Cerebellar nuclear complex (tissue), 1 donor: ENCODE measurements at regions not wholly inside any gene's neighbourhood (a gene's known extent, or its start where the extent isn't known, plus 50 kb on each side); places are given as distances from the start of the nearest gene placed in this dataset.

Experiments
- DNase-seq, 2 experiments: peaks; one replicate each; lab custom pipeline; 2025; lab: John Stamatoyannopoulos, UW

GRCh38 chr1:191151321-191151807 lies 673.7 kb upstream of the BRINP3 start:
- DNase-seq = no peak

- DNase-seq = no peak
Observed at GRCh38 chr1:191152776-191153175, 675.1 kb upstream of the BRINP3 start.

GRCh38 chr1:191155178-191155577 lies 677.5 kb upstream of the BRINP3 start:
- no peak for DNase-seq

- DNase-seq = no peak
Observed at GRCh38 chr1:191160837-191161236, 683.2 kb upstream of the BRINP3 start.

- DNase-seq = no peak
Observed at GRCh38 chr1:191162762-191163161, 685.1 kb upstream of the BRINP3 start.

- no peak for DNase-seq
Observed at GRCh38 chr1:191163621-191164020, 686.0 kb upstream of the BRINP3 start.

GRCh38 chr1:191174298-191174697 lies 696.6 kb upstream of the BRINP3 start:
- DNase-seq = no peak

GRCh38 chr1:191176131-191176530 lies 698.5 kb upstream of the BRINP3 start:
- no peak for DNase-seq

- no peak for DNase-seq
Observed at GRCh38 chr1:191206513-191207207, 729.0 kb upstream of the BRINP3 start.

- no peak for DNase-seq
Observed at GRCh38 chr1:191222206-191222605, 744.5 kb upstream of the BRINP3 start.

- no peak for DNase-seq
Observed at GRCh38 chr1:191240925-191241324, 763.3 kb upstream of the BRINP3 start.

- no peak for DNase-seq
Observed at GRCh38 chr1:191255354-191256054, 777.8 kb upstream of the BRINP3 start.

GRCh38 chr1:191256917-191257316 lies 779.3 kb upstream of the BRINP3 start:
- no peak for DNase-seq

GRCh38 chr1:191260056-191260455 lies 782.4 kb upstream of the BRINP3 start:
- DNase-seq = no peak

GRCh38 chr1:191261111-191261510 lies 783.4 kb upstream of the BRINP3 start:
- DNase-seq = no peak

- DNase-seq = no peak
Observed at GRCh38 chr1:191279266-191279800, 801.7 kb upstream of the BRINP3 start.

GRCh38 chr1:191284175-191284574 lies 806.5 kb upstream of the BRINP3 start:
- DNase-seq = no peak

- DNase-seq = no peak
Observed at GRCh38 chr1:191290441-191290840, 812.8 kb upstream of the BRINP3 start.

GRCh38 chr1:191305370-191305769 lies 827.7 kb upstream of the BRINP3 start:
- no peak for DNase-seq

GRCh38 chr1:191306916-191307315 lies 829.3 kb upstream of the BRINP3 start:
- DNase-seq = no peak

GRCh38 chr1:191320062-191320461 lies 838.2 kb upstream of the RGS18 start:
- no peak for DNase-seq

- no peak for DNase-seq
Observed at GRCh38 chr1:191327868-191328267, 830.4 kb upstream of the RGS18 start.

- DNase-seq = no peak
Observed at GRCh38 chr1:191343816-191344215, 814.4 kb upstream of the RGS18 start.
